Ovary (tissue), 3 donors: ENCODE measurements at regions not wholly inside any gene's neighbourhood (a gene's known extent, or its start where the extent isn't known, plus 50 kb on each side); places are given as distances from the start of the nearest gene placed in this dataset.

Source experiments
- EP300 ChIP-seq: sonication (generic); formaldehyde crosslinking; IDR thresholded peaks from one replicate; pipeline ENCODE4 v1.6.1; 2017; ENCODE audit warnings: antibody characterized with exemption
- POLR2A ChIP-seq: fragments of 450-650 bp; IDR thresholded peaks from one replicate; pipeline ENCODE4 v1.6.1; 2017; ENCODE audit warnings: antibody characterized with exemption, mild to moderate bottlenecking, moderate library complexity
- TF ChIP-seq, protein P1 (sequence below), 3 donors: fragments of 450-650 bp in 2 of 3; fragments of 200-600 bp in 1 of 3; IDR thresholded peaks; one replicate each; pipeline versions ENCODE4 v1.5.1 to v1.8.0; 2016 to 2022; ENCODE audit warnings: antibody characterized with exemption in 3 of 3, mild to moderate bottlenecking in 1 of 3
- donor health status: DM: no; HTN: no; CAD: no.

DNA sequence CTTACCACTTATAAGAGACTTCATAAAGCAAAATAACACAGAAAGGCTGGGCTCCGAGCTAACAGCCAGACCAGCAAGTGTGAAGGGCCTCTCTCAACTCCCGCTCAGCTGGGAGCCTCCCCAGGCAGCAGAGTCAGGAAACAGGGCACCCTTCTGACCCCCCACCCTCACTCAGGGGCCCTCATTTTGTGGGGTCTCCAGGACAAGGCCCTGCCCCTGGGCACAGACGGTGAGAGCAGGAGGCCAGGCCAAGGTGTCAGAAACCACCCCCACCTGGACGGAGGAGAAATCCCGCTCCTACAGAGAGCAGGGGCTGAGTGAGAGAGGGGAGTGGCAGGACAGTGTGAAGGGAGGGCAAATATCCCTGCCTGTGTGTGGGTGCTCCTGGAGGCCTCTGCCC lies 135.8 kb upstream of the FOXD4L5 start:
- TF ChIP-seq POLR2A (no peak), EP300 (no peak)
- TF ChIP-seq, protein P1, sequence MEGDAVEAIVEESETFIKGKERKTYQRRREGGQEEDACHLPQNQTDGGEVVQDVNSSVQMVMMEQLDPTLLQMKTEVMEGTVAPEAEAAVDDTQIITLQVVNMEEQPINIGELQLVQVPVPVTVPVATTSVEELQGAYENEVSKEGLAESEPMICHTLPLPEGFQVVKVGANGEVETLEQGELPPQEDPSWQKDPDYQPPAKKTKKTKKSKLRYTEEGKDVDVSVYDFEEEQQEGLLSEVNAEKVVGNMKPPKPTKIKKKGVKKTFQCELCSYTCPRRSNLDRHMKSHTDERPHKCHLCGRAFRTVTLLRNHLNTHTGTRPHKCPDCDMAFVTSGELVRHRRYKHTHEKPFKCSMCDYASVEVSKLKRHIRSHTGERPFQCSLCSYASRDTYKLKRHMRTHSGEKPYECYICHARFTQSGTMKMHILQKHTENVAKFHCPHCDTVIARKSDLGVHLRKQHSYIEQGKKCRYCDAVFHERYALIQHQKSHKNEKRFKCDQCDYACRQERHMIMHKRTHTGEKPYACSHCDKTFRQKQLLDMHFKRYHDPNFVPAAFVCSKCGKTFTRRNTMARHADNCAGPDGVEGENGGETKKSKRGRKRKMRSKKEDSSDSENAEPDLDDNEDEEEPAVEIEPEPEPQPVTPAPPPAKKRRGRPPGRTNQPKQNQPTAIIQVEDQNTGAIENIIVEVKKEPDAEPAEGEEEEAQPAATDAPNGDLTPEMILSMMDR (IDR thresholded peaks at IDR 0.05), result no peak
